Right lobe of liver (tissue), 4 donors: ENCODE measurements at regions not wholly inside any gene's neighbourhood (a gene's known extent, or its start where the extent isn't known, plus 50 kb on each side); places are given as distances from the start of the nearest gene placed in this dataset.

Source experiments
- POLR2A ChIP-seq: fragments of 450-650 bp; IDR thresholded peaks from one replicate; pipeline ENCODE4 v1.6.1; 2017; ENCODE audit warnings: antibody characterized with exemption, mild to moderate bottlenecking
- TF ChIP-seq, protein P1 (sequence below), 4 donors: fragments of 200-600 bp in 3 of 4; fragments of 450-650 bp in 1 of 4; IDR thresholded peaks; one replicate each; pipeline versions ENCODE4 v1.5.1 to v1.8.0; 2016 to 2022; ENCODE audit warnings: antibody characterized with exemption in 4 of 4, mild to moderate bottlenecking in 2 of 4
- donor health status: DM: no; HTN: no; CAD: no.
- donor health status: DM: no; HTN: no; CAD: no.
- donor health status: DM: no; HTN: yes; CAD: no.

DNA sequence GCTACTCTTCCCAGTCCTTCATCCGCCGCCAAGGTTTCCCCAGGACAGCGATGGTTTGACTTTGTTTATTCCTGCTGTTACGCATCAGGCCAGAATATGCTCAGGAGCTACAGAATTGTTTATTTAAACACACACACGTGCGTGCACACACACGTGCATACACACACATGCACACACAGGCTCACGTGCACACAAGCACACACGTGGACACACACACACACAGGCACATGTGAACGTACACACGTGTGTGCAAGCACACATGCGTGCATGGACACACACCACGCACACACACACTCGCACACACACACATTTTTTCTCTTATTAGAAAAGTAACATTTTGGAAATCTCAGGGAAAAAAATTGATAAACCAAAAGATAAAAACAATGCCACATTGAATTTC lies 64.6 kb upstream of the UST start:
- TF ChIP-seq, protein P1, sequence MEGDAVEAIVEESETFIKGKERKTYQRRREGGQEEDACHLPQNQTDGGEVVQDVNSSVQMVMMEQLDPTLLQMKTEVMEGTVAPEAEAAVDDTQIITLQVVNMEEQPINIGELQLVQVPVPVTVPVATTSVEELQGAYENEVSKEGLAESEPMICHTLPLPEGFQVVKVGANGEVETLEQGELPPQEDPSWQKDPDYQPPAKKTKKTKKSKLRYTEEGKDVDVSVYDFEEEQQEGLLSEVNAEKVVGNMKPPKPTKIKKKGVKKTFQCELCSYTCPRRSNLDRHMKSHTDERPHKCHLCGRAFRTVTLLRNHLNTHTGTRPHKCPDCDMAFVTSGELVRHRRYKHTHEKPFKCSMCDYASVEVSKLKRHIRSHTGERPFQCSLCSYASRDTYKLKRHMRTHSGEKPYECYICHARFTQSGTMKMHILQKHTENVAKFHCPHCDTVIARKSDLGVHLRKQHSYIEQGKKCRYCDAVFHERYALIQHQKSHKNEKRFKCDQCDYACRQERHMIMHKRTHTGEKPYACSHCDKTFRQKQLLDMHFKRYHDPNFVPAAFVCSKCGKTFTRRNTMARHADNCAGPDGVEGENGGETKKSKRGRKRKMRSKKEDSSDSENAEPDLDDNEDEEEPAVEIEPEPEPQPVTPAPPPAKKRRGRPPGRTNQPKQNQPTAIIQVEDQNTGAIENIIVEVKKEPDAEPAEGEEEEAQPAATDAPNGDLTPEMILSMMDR (IDR thresholded peaks at IDR 0.05), result no peak
- no peak for TF ChIP-seq POLR2A
